ENCODE measurements at regions not wholly inside any gene's neighbourhood (a gene's known extent, or its start where the extent isn't known, plus 50 kb on each side); places are given as distances from the start of the nearest gene placed in this dataset.

- no CpG with 5 or more reads among the region's 9 CpGs for WGBS (ENCODE audit: extremely low coverage, insufficient coverage, low lambda C conversion rate)
Measured at GRCh38 chr17:77600346-77600745, 358.2 kb upstream of the TNRC6C start.

GRCh38 chr17:77601054-77601979, 357.2 kb upstream of the TNRC6C start:
- H3K4me3 ChIP-seq (ENCODE audit: low read length), result no peak overlapping the region
- H2AK5ac ChIP-seq (ENCODE audit: low read length), result no peak overlapping the region
- H3K27me3 ChIP-seq (ENCODE audit: insufficient read depth, low read length, poor library complexity), result no peaks in the 10 kb centered on the region
- H3K4me1 ChIP-seq (ENCODE audit: control insufficient read depth, low read depth, low read length), result no peaks in the 10 kb centered on the region
- no peaks in the 10 kb centered on the region for H3K36me3 ChIP-seq (ENCODE audit: control insufficient read depth, insufficient read depth, low read length)
- no peak overlapping the region for H3K18ac ChIP-seq (ENCODE audit: low read length)
- no peak overlapping the region for H3K9ac ChIP-seq (ENCODE audit: low read length)
- no peak overlapping the region for H4K5ac ChIP-seq (ENCODE audit: low read length)
- no peak overlapping the region for H4K8ac ChIP-seq (ENCODE audit: low read depth, low read length)
- no peak overlapping the region for H3K4ac ChIP-seq (ENCODE audit: low read depth, low read length)
- WGBS (ENCODE audit: extremely low coverage, insufficient coverage, low lambda C conversion rate), result no CpG with 5 or more reads among the region's 18 CpGs
- H3K27ac ChIP-seq (ENCODE audit: low read depth, low read length), result no peak overlapping the region
- no peaks in the 10 kb centered on the region for H3K79me2 ChIP-seq (ENCODE audit: control insufficient read depth, insufficient read depth, low read length)
- H3K23ac ChIP-seq (ENCODE audit: low read length), result no peak overlapping the region
- H2BK5ac ChIP-seq (ENCODE audit: low read length), result no peak overlapping the region
- no peak overlapping the region for H3K4me2 ChIP-seq (ENCODE audit: low read length)
- no peak overlapping the region for H3K56ac ChIP-seq (ENCODE audit: low read length)
- no peak overlapping the region for H2BK120ac ChIP-seq (ENCODE audit: low read depth, low read length)
- no peak for DNase-seq
- no peak overlapping the region for H2BK15ac ChIP-seq (replicated peaks; ENCODE audit: low read depth)
- no peaks in the 10 kb centered on the region for H3K79me1 ChIP-seq (ENCODE audit: low read length)

More at GRCh38 chr17:77600346-77600745, 358.2 kb upstream of the TNRC6C start:
- no peak overlapping the region for H3K23ac ChIP-seq (ENCODE audit: low read length)
- no peaks in the 10 kb centered on the region for H3K79me1 ChIP-seq (ENCODE audit: low read length)
- no peak overlapping the region for H3K4ac ChIP-seq (ENCODE audit: low read depth, low read length)
- H2BK15ac ChIP-seq (replicated peaks; ENCODE audit: low read depth), result no peak overlapping the region
- no peaks in the 10 kb centered on the region for H3K4me1 ChIP-seq (ENCODE audit: control insufficient read depth, low read depth, low read length)
- no peaks in the 10 kb centered on the region for H3K79me2 ChIP-seq (ENCODE audit: control insufficient read depth, insufficient read depth, low read length)
- no peaks in the 10 kb centered on the region for H3K27me3 ChIP-seq (ENCODE audit: insufficient read depth, low read length, poor library complexity)
- H4K8ac ChIP-seq (ENCODE audit: low read depth, low read length), result no peak overlapping the region
- H3K4me2 ChIP-seq (ENCODE audit: low read length), result no peak overlapping the region
- no peak overlapping the region for H3K27ac ChIP-seq (ENCODE audit: low read depth, low read length)
- no peak for DNase-seq
- no peak overlapping the region for H2BK120ac ChIP-seq (ENCODE audit: low read depth, low read length)
- no peak overlapping the region for H3K4me3 ChIP-seq (ENCODE audit: low read length)
- H3K36me3 ChIP-seq (ENCODE audit: control insufficient read depth, insufficient read depth, low read length), result no peaks in the 10 kb centered on the region
- H3K18ac ChIP-seq (ENCODE audit: low read length), result no peak overlapping the region
- no peak overlapping the region for H2AK5ac ChIP-seq (ENCODE audit: low read length)
- H2BK5ac ChIP-seq (ENCODE audit: low read length), result no peak overlapping the region
- no peak overlapping the region for H3K9ac ChIP-seq (ENCODE audit: low read length)
- H4K5ac ChIP-seq (ENCODE audit: low read length), result no peak overlapping the region
- H3K56ac ChIP-seq (ENCODE audit: low read length), result no peak overlapping the region

GRCh38 chr17:77602062-77602746, 356.3 kb upstream of the TNRC6C start:
- Histone ChIP-seq H3K18ac (ENCODE audit: low read length) (no peak overlapping the region), H3K4me2 (ENCODE audit: low read length) (no peak overlapping the region), H3K4me3 (ENCODE audit: low read length) (no peak overlapping the region), H3K4me1 (ENCODE audit: control insufficient read depth, low read depth, low read length) (no peaks in the 10 kb centered on the region), H3K9ac (ENCODE audit: low read length) (no peak overlapping the region), H3K79me2 (ENCODE audit: control insufficient read depth, insufficient read depth, low read length) (no peaks in the 10 kb centered on the region), H2AK5ac (ENCODE audit: low read length) (no peak overlapping the region), H3K27ac (ENCODE audit: low read depth, low read length) (no peak overlapping the region), H3K36me3 (ENCODE audit: control insufficient read depth, insufficient read depth, low read length) (no peaks in the 10 kb centered on the region), H3K56ac (ENCODE audit: low read length) (no peak overlapping the region), H2BK15ac (replicated peaks; ENCODE audit: low read depth) (no peak overlapping the region), H4K8ac (ENCODE audit: low read depth, low read length) (no peak overlapping the region), H3K4ac (ENCODE audit: low read depth, low read length) (no peak overlapping the region), H4K5ac (ENCODE audit: low read length) (no peak overlapping the region), H3K23ac (ENCODE audit: low read length) (no peak overlapping the region), H2BK5ac (ENCODE audit: low read length) (no peak overlapping the region), H3K79me1 (ENCODE audit: low read length) (no peaks in the 10 kb centered on the region), H2BK120ac (ENCODE audit: low read depth, low read length) (no peak overlapping the region), H3K27me3 (ENCODE audit: insufficient read depth, low read length, poor library complexity) (no peaks in the 10 kb centered on the region)
- no CpG with 5 or more reads among the region's 11 CpGs for WGBS (ENCODE audit: extremely low coverage, insufficient coverage, low lambda C conversion rate)
- no peak for DNase-seq

GRCh38 chr17:77602883-77603640, 355.4 kb upstream of the TNRC6C start:
- H3K4me1 ChIP-seq (ENCODE audit: control insufficient read depth, low read depth, low read length), result no peaks in the 10 kb centered on the region
- no peaks in the 10 kb centered on the region for H3K36me3 ChIP-seq (ENCODE audit: control insufficient read depth, insufficient read depth, low read length)
- no peak for DNase-seq
- H2AK5ac ChIP-seq (ENCODE audit: low read length), result no peak overlapping the region
- WGBS (ENCODE audit: extremely low coverage, insufficient coverage, low lambda C conversion rate), result no CpG with 5 or more reads among the region's 24 CpGs
- H3K23ac ChIP-seq (ENCODE audit: low read length), result no peak overlapping the region
- no peak overlapping the region for H2BK5ac ChIP-seq (ENCODE audit: low read length)
- no peak overlapping the region for H2BK15ac ChIP-seq (replicated peaks; ENCODE audit: low read depth)
- no peak overlapping the region for H3K18ac ChIP-seq (ENCODE audit: low read length)
- H3K4me2 ChIP-seq (ENCODE audit: low read length), result no peak overlapping the region
- no peak overlapping the region for H3K27ac ChIP-seq (ENCODE audit: low read depth, low read length)
- H3K27me3 ChIP-seq (ENCODE audit: insufficient read depth, low read length, poor library complexity), result no peaks in the 10 kb centered on the region
- no peak overlapping the region for H4K8ac ChIP-seq (ENCODE audit: low read depth, low read length)
- no peak overlapping the region for H4K5ac ChIP-seq (ENCODE audit: low read length)
- H3K4ac ChIP-seq (ENCODE audit: low read depth, low read length), result no peak overlapping the region
- H3K4me3 ChIP-seq (ENCODE audit: low read length), result no peak overlapping the region
- no peak overlapping the region for H3K9ac ChIP-seq (ENCODE audit: low read length)
- no peak overlapping the region for H3K56ac ChIP-seq (ENCODE audit: low read length)
- no peaks in the 10 kb centered on the region for H3K79me2 ChIP-seq (ENCODE audit: control insufficient read depth, insufficient read depth, low read length)
- H2BK120ac ChIP-seq (ENCODE audit: low read depth, low read length), result no peak overlapping the region
- H3K79me1 ChIP-seq (ENCODE audit: low read length), result no peaks in the 10 kb centered on the region

- Histone ChIP-seq H3K18ac (ENCODE audit: low read length) (no peak overlapping the region), H3K79me2 (ENCODE audit: control insufficient read depth, insufficient read depth, low read length) (no peaks in the 10 kb centered on the region), H3K27me3 (ENCODE audit: insufficient read depth, low read length, poor library complexity) (no peaks in the 10 kb centered on the region), H2AK5ac (ENCODE audit: low read length) (no peak overlapping the region), H2BK15ac (replicated peaks; ENCODE audit: low read depth) (no peak overlapping the region), H3K23ac (ENCODE audit: low read length) (no peak overlapping the region), H3K56ac (ENCODE audit: low read length) (no peak overlapping the region), H3K27ac (ENCODE audit: low read depth, low read length) (no peak overlapping the region), H2BK120ac (ENCODE audit: low read depth, low read length) (no peak overlapping the region), H2BK5ac (ENCODE audit: low read length) (no peak overlapping the region), H3K36me3 (ENCODE audit: control insufficient read depth, insufficient read depth, low read length) (no peaks in the 10 kb centered on the region), H3K4me3 (ENCODE audit: low read length) (no peak overlapping the region), H3K4me1 (ENCODE audit: control insufficient read depth, low read depth, low read length) (no peaks in the 10 kb centered on the region), H3K9ac (ENCODE audit: low read length) (no peak overlapping the region), H4K5ac (ENCODE audit: low read length) (no peak overlapping the region), H4K8ac (ENCODE audit: low read depth, low read length) (no peak overlapping the region), H3K4me2 (ENCODE audit: low read length) (no peak overlapping the region), H3K79me1 (ENCODE audit: low read length) (no peaks in the 10 kb centered on the region), H3K4ac (ENCODE audit: low read depth, low read length) (no peak overlapping the region)
- DNase-seq, result no peak
- no CpG with 5 or more reads among the region's 15 CpGs for WGBS (ENCODE audit: extremely low coverage, insufficient coverage, low lambda C conversion rate)
Measured at GRCh38 chr17:77604301-77604972, 354.1 kb upstream of the TNRC6C start.

All from mesendoderm (in vitro differentiated cells).